GM23338 (cell line): ENCODE measurements at regions not wholly inside any gene's neighbourhood (a gene's known extent, or its start where the extent isn't known, plus 50 kb on each side); places are given as distances from the start of the nearest gene placed in this dataset.

Experiments used
- ATAC-seq: fragments of 200-7000 bp; cut with Tn5 transposase; 3 replicates; pipeline ENCODE4 v1.9.1; 2020
- DNase-seq: peaks from one replicate; pipeline ENCODE4 v3.0.0-alpha.2; 2015; ENCODE audit warnings: low spot score
- H2AFZ ChIP-seq: fragments of 200-600 bp; sonication (generic); 2 replicates; pipeline ENCODE4 v1.8.0; 2016; ENCODE audit warnings: antibody characterized with exemption, mild to moderate bottlenecking, moderate library complexity
- H3F3A ChIP-seq: fragments of 200-600 bp; sonication (generic); replicated peaks from 2 replicates; pipeline ENCODE4 v1.8.0; 2017; ENCODE audit warnings: antibody characterized with exemption, mixed run types, low read depth
- H3K27ac ChIP-seq: fragments of 200-600 bp; sonication (generic); 2 replicates; pipeline ENCODE4 v1.6.1; 2016; ENCODE audit warnings: low read depth
- H3K27me3 ChIP-seq: fragments of 200-600 bp; sonication (generic); 2 replicates; pipeline ENCODE4 v1.8.0; 2016; ENCODE audit warnings: mild to moderate bottlenecking, mixed run types, moderate library complexity; ENCODE audit not compliant: insufficient read depth
- H3K36me3 ChIP-seq: fragments of 200-600 bp; sonication (generic); 2 replicates; pipeline ENCODE4 v1.8.0; 2016; ENCODE audit warnings: mild to moderate bottlenecking; ENCODE audit not compliant: insufficient read depth
- H3K4me1 ChIP-seq: fragments of 200-600 bp; sonication (generic); 2 replicates; pipeline ENCODE4 v1.8.0; 2016; ENCODE audit warnings: mild to moderate bottlenecking, moderate library complexity; ENCODE audit not compliant: insufficient read depth
- H3K4me2 ChIP-seq: fragments of 200-600 bp; sonication (generic); 2 replicates; pipeline ENCODE4 v1.7.1; 2017; ENCODE audit warnings: mixed run types
- H3K4me3 ChIP-seq: fragments of 200-600 bp; sonication (generic); 2 replicates; pipeline ENCODE4 v1.6.1; 2016; ENCODE audit warnings: mixed run types
- H3K79me2 ChIP-seq: fragments of 200-600 bp; sonication (generic); replicated peaks from 2 replicates; pipeline ENCODE4 v1.8.0; 2017; ENCODE audit warnings: mild to moderate bottlenecking; ENCODE audit not compliant: insufficient read depth
- H3K9me2 ChIP-seq: fragments of 200-600 bp; sonication (generic); 2 replicates; pipeline ENCODE4 v1.8.0; 2017; ENCODE audit not compliant: insufficient read depth
- H4K20me1 ChIP-seq: fragments of 200-600 bp; sonication (generic); replicated peaks from 2 replicates; pipeline ENCODE4 v1.8.0; 2017; ENCODE audit warnings: mild to moderate bottlenecking; ENCODE audit not compliant: insufficient read depth
- H3K27ac Mint-ChIP-seq: 2 replicates; pipeline ENCODE4 v1.8.0; 2020; ENCODE audit warnings: inconsistent platforms, mild to moderate bottlenecking, moderate library complexity, mixed read lengths
- H3K27me3 Mint-ChIP-seq: 3 replicates; pipeline ENCODE4 v1.8.0; 2022; ENCODE audit warnings: low read depth, mild to moderate bottlenecking, moderate library complexity, mixed read lengths, inconsistent platforms; ENCODE audit not compliant: insufficient read depth, poor library complexity
- H3K36me3 Mint-ChIP-seq: 3 replicates; pipeline ENCODE4 v1.8.0; 2021; ENCODE audit warnings: low read depth, mild to moderate bottlenecking, inconsistent platforms, moderate library complexity, mixed read lengths
- H3K4me1 Mint-ChIP-seq: 3 replicates; pipeline ENCODE4 v1.8.0; 2020; ENCODE audit warnings: mild to moderate bottlenecking, inconsistent platforms, mixed read lengths
- H3K4me3 Mint-ChIP-seq: 3 replicates; pipeline ENCODE4 v1.8.0; 2021; ENCODE audit warnings: moderate library complexity, mild to moderate bottlenecking, inconsistent platforms, mixed read lengths
- H3K9me3 Mint-ChIP-seq: 3 replicates; pipeline ENCODE4 v1.8.0; 2020; ENCODE audit warnings: moderate library complexity, mild to moderate bottlenecking, inconsistent platforms, mixed read lengths
- CREB1 ChIP-seq: fragments of 250-450 bp; sonication (Bioruptor Pico); IDR thresholded peaks from 2 replicates; pipeline ENCODE4 v1.5.0; 2020; ENCODE audit warnings: low read depth, mild to moderate bottlenecking, moderate library complexity
- EZH2 ChIP-seq: fragments of 200-600 bp; sonication (generic); IDR thresholded peaks from one replicate; pipeline ENCODE4 v1.8.0; 2017; ENCODE audit warnings: antibody characterized with exemption, mild to moderate bottlenecking, low read depth; ENCODE audit not compliant: unreplicated experiment
- NANOG ChIP-seq: IDR thresholded peaks from 2 replicates; pipeline ENCODE4 v1.6.1; 2016; ENCODE audit warnings: antibody characterized with exemption, borderline replicate concordance
- POLR2AphosphoS5 ChIP-seq: IDR thresholded peaks from 2 replicates; pipeline ENCODE4 v1.6.1; 2016; ENCODE audit warnings: antibody characterized with exemption, low read depth
- REST ChIP-seq: IDR thresholded peaks from one replicate; pipeline ENCODE4 v1.6.1; 2018; ENCODE audit warnings: antibody characterized with exemption; ENCODE audit not compliant: unreplicated experiment
- STAT1 ChIP-seq: IDR thresholded peaks from one replicate; pipeline ENCODE4 v1.6.1; 2016; ENCODE audit warnings: antibody characterized with exemption; ENCODE audit not compliant: unreplicated experiment
- ZNF114 ChIP-seq: fragments of 250-450 bp; sonication (Bioruptor Pico); IDR thresholded peaks from 2 replicates; pipeline ENCODE4 v1.5.0; 2020; ENCODE audit warnings: mild to moderate bottlenecking, moderate library complexity
- ZNF331 ChIP-seq: fragments of 250-450 bp; sonication (Bioruptor Pico); IDR thresholded peaks from 2 replicates; pipeline ENCODE4 v1.5.0; 2020; ENCODE audit warnings: low read depth, mild to moderate bottlenecking, moderate library complexity
- ZNF462 ChIP-seq: fragments of 250-450 bp; sonication (Bioruptor Pico); IDR thresholded peaks from 2 replicates; pipeline ENCODE4 v1.5.0; 2020; ENCODE audit warnings: mild to moderate bottlenecking, moderate library complexity
- TF ChIP-seq, protein P1 (sequence below): IDR thresholded peaks from 2 replicates; pipeline ENCODE4 v1.6.1; 2016; ENCODE audit warnings: antibody characterized with exemption

GRCh38 chr7:10429511-10429910, 544.2 kb upstream of the PHF14 start:
- H3K9me3 Mint-ChIP-seq: no peaks in the 10 kb centered on the region
- no peak overlapping the region for H3K4me3 ChIP-seq
- no peaks in the 10 kb centered on the region for H3K9me2 ChIP-seq
- no peak overlapping the region for H3K4me2 ChIP-seq
- H3K27me3 ChIP-seq: no peaks in the 10 kb centered on the region
- no peaks in the 10 kb centered on the region for H3K27me3 Mint-ChIP-seq
- no peaks in the 10 kb centered on the region for H3K36me3 Mint-ChIP-seq
- H3K4me1 ChIP-seq: no peaks in the 10 kb centered on the region
- no peaks in the 10 kb centered on the region for H3K4me1 Mint-ChIP-seq
- ATAC-seq: peak; percentile 41; the same call in 1 of the 3 replicates
- H3K27ac Mint-ChIP-seq: no peak overlapping the region
- H4K20me1 ChIP-seq: no peaks in the 10 kb centered on the region
- H3K79me2 ChIP-seq: no peaks in the 10 kb centered on the region
- no peaks in the 10 kb centered on the region for H3F3A ChIP-seq
- H2AFZ ChIP-seq: peak overlapping the region; percentile 48; the same call in 1 of the 2 replicates
- no peak overlapping the region for H3K4me3 Mint-ChIP-seq
- H3K27ac ChIP-seq: no peak overlapping the region
- peak; percentile 3 for DNase-seq
- TF ChIP-seq POLR2AphosphoS5 (no peak), NANOG (no peak)
- H3K36me3 ChIP-seq: no peaks in the 10 kb centered on the region

- Histone ChIP-seq H3K27me3 (no peaks in the 10 kb centered on the region), H2AFZ (no peak overlapping the region), H3F3A (no peaks in the 10 kb centered on the region), H3K27ac (no peak overlapping the region), H3K4me1 (no peaks in the 10 kb centered on the region), H4K20me1 (no peaks in the 10 kb centered on the region), H3K79me2 (no peaks in the 10 kb centered on the region), H3K36me3 (no peaks in the 10 kb centered on the region), H3K4me3 (no peak overlapping the region), H3K9me2 (no peaks in the 10 kb centered on the region), H3K4me2 (no peak overlapping the region)
- H3K4me1 Mint-ChIP-seq: no peaks in the 10 kb centered on the region
- H3K27me3 Mint-ChIP-seq: no peaks in the 10 kb centered on the region
- DNase-seq (no peak), ATAC-seq (no peak)
- no peak overlapping the region for H3K27ac Mint-ChIP-seq
- no peaks in the 10 kb centered on the region for H3K36me3 Mint-ChIP-seq
- no peak overlapping the region for H3K4me3 Mint-ChIP-seq
- H3K9me3 Mint-ChIP-seq: peaks cover 4% of the 10 kb centered on the region; the same call in 1 of the 3 replicates
- TF ChIP-seq, protein P1, sequence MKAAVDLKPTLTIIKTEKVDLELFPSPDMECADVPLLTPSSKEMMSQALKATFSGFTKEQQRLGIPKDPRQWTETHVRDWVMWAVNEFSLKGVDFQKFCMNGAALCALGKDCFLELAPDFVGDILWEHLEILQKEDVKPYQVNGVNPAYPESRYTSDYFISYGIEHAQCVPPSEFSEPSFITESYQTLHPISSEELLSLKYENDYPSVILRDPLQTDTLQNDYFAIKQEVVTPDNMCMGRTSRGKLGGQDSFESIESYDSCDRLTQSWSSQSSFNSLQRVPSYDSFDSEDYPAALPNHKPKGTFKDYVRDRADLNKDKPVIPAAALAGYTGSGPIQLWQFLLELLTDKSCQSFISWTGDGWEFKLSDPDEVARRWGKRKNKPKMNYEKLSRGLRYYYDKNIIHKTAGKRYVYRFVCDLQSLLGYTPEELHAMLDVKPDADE: no peak
- TF ChIP-seq ZNF114 (CRISPR knock-in tag) (no peak), STAT1 (no peak), EZH2 (no peak), REST (no peak), CREB1 (no peak), ZNF331 (CRISPR knock-in tag) (no peak), NANOG (no peak), ZNF462 (CRISPR knock-in tag) (no peak), POLR2AphosphoS5 (no peak)
Observed at GRCh38 chr7:10436302-10436701, 537.4 kb upstream of the PHF14 start.
